Immature natural killer cell (primary cell): ENCODE measurements at regions not wholly inside any gene's neighbourhood (a gene's known extent, or its start where the extent isn't known, plus 50 kb on each side); places are given as distances from the start of the nearest gene placed in this dataset.

Experiments
- DNase-seq, 3 donors: peaks; one replicate each; pipeline ENCODE4 v3.0.0; 2022; ENCODE audit warnings: mixed read lengths in 1 of 3
- H3K27ac Mint-ChIP-seq, 6 donors: one replicate each; pipeline ENCODE4 v1.8.0; 2020; ENCODE audit warnings: mixed read lengths in 6 of 6, mild to moderate bottlenecking in 5 of 6, inconsistent platforms in 4 of 6, moderate library complexity in 3 of 6
- H3K27me3 Mint-ChIP-seq, 3 donors: one replicate each; pipeline ENCODE4 v1.8.0; 2020 to 2021; ENCODE audit warnings: low read depth in 3 of 3, mild to moderate bottlenecking in 3 of 3, mixed read lengths in 3 of 3, moderate library complexity in 3 of 3, inconsistent platforms in 1 of 3
- H3K36me3 Mint-ChIP-seq, 3 donors: one replicate each; pipeline ENCODE4 v1.8.0; 2020; ENCODE audit warnings: mixed read lengths in 3 of 3, inconsistent platforms in 2 of 3, mild to moderate bottlenecking in 2 of 3
- H3K4me1 Mint-ChIP-seq, 2 donors: one replicate each; pipeline ENCODE4 v1.8.0; 2020; ENCODE audit warnings: inconsistent platforms in 2 of 2, mild to moderate bottlenecking in 2 of 2, mixed read lengths in 2 of 2, moderate library complexity in 1 of 2
- H3K4me3 Mint-ChIP-seq, 5 donors: one replicate each; pipeline ENCODE4 v1.8.0; 2020; ENCODE audit warnings: mild to moderate bottlenecking in 5 of 5, mixed read lengths in 5 of 5, inconsistent platforms in 3 of 5, moderate library complexity in 3 of 5
- H3K9me3 Mint-ChIP-seq, 6 donors: one replicate each; pipeline ENCODE4 v1.8.0; 2020; ENCODE audit warnings: mild to moderate bottlenecking in 6 of 6, mixed read lengths in 6 of 6, inconsistent platforms in 4 of 6, moderate library complexity in 3 of 6

DNA sequence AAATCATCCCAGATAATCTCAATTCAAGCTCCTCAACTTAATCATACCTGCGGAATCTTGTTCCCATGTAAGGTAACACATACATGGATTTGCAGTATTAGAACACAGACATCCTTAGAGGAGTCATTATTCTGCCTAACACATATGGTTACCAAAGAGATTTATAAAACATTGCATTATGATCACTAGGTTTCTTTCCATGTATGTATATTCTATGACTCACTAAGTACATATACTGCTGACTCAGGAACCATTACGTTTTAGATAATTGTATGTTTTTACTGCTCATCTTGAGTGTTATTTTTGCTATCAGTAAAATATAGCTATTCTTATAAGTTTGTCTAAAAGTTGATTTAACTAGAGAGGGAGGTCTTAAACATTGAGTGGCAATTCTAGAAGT lies 182.9 kb downstream of the SLITRK6 start:
- H3K36me3 Mint-ChIP-seq = no peaks in the 10 kb centered on the region
- H3K4me3 Mint-ChIP-seq = no peak overlapping the region
- peaks cover 2 to 11% (median 5%) of the 10 kb centered on the region in 6 donors for H3K9me3 Mint-ChIP-seq
- H3K27ac Mint-ChIP-seq = no peak overlapping the region
- H3K4me1 Mint-ChIP-seq = no peaks in the 10 kb centered on the region
- no peak for DNase-seq
- H3K27me3 Mint-ChIP-seq = no peaks in the 10 kb centered on the region

GRCh38 chr13:85615031-85615430 lies 184.2 kb downstream of the SLITRK6 start:
- H3K9me3 Mint-ChIP-seq = peaks cover 2 to 11% (median 4%) of the 10 kb centered on the region in 6 donors
- H3K27me3 Mint-ChIP-seq = no peaks in the 10 kb centered on the region
- no peak overlapping the region for H3K4me3 Mint-ChIP-seq
- no peaks in the 10 kb centered on the region for H3K36me3 Mint-ChIP-seq
- DNase-seq = no peak
- no peaks in the 10 kb centered on the region for H3K4me1 Mint-ChIP-seq
- no peak overlapping the region for H3K27ac Mint-ChIP-seq

GRCh38 chr13:85610024-85610423 lies 189.2 kb downstream of the SLITRK6 start:
- no peaks in the 10 kb centered on the region for H3K4me1 Mint-ChIP-seq
- peaks cover 6 to 28% (median 13%) of the 10 kb centered on the region in 6 donors for H3K9me3 Mint-ChIP-seq
- no peaks in the 10 kb centered on the region for H3K27me3 Mint-ChIP-seq
- H3K36me3 Mint-ChIP-seq = peaks cover 0 to 8% (median 0%) of the 10 kb centered on the region in 3 donors
- H3K27ac Mint-ChIP-seq = no peak overlapping the region
- no peak overlapping the region for H3K4me3 Mint-ChIP-seq
- DNase-seq = no peak

- Mint-ChIP-seq H3K4me3 (no peak overlapping the region), H3K27ac (no peak overlapping the region), H3K9me3 (peaks cover 6 to 28% (median 14%) of the 10 kb centered on the region in 6 donors), H3K27me3 (no peaks in the 10 kb centered on the region), H3K36me3 (peaks cover 0 to 8% (median 0%) of the 10 kb centered on the region in 3 donors), H3K4me1 (no peaks in the 10 kb centered on the region)
- no peak for DNase-seq
These were observed 190.9 kb downstream of the SLITRK6 start for GRCh38 chr13:85608255-85608829.

GRCh38 chr13:85603735-85604134 lies 195.5 kb downstream of the SLITRK6 start:
- H3K27me3 Mint-ChIP-seq = peaks cover 0 to 2% (median 0%) of the 10 kb centered on the region in 3 donors
- H3K36me3 Mint-ChIP-seq = peaks cover 0 to 8% (median 0%) of the 10 kb centered on the region in 3 donors
- no peaks in the 10 kb centered on the region for H3K4me1 Mint-ChIP-seq
- peaks cover 7 to 31% (median 13%) of the 10 kb centered on the region in 6 donors for H3K9me3 Mint-ChIP-seq
- no peak for DNase-seq
- H3K27ac Mint-ChIP-seq = no peak overlapping the region
- H3K4me3 Mint-ChIP-seq = no peak overlapping the region

- H3K4me1 Mint-ChIP-seq = no peaks in the 10 kb centered on the region
- H3K9me3 Mint-ChIP-seq = peaks cover 5 to 27% (median 12%) of the 10 kb centered on the region in 6 donors
- H3K4me3 Mint-ChIP-seq = no peak overlapping the region
- no peak overlapping the region for H3K27ac Mint-ChIP-seq
- peaks cover 0 to 2% (median 0%) of the 10 kb centered on the region in 3 donors for H3K27me3 Mint-ChIP-seq
- H3K36me3 Mint-ChIP-seq = peaks cover 0 to 8% (median 0%) of the 10 kb centered on the region in 3 donors
- no peak for DNase-seq
These were observed 197.7 kb downstream of the SLITRK6 start for GRCh38 chr13:85601526-85601925.

DNA sequence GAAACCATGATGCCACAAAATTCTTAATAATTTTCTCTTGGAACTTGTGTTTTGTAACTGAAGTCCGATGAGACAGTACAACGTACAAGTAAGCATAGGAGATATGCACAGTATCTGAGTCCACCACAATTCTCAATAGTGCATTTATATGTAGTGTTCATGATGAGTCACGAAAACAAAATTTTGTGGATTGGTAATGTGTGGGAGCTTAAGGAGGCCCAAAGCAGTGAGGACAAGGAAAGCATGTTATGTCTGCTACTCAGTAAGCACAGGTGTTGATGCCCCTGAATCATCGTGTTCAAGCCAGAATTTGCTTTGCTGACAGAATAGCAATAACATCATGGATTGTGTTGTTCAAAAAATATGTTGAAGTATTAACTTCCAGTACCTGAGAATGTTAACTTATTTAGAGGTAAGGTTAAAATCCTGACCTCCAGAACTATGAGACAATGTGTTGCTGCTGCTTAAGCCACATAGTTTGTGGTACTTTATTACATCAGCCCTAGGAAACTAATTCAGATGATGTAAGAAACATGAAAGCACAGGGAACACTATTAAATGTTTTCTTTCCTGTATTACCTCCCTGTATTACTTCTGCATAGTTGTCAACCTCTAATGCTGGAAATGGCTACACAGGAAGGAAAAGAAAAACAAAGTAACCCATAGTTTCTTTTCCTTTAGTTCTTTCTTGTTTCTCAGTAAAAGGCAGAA lies 201.3 kb downstream of the SLITRK6 start:
- peaks cover 0 to 2% (median 0%) of the 10 kb centered on the region in 3 donors for H3K27me3 Mint-ChIP-seq
- H3K36me3 Mint-ChIP-seq = no peaks in the 10 kb centered on the region
- no peak overlapping the region for H3K27ac Mint-ChIP-seq
- no peak overlapping the region for H3K4me3 Mint-ChIP-seq
- H3K9me3 Mint-ChIP-seq = peaks cover 7 to 26% (median 13%) of the 10 kb centered on the region in 6 donors
- H3K4me1 Mint-ChIP-seq = no peaks in the 10 kb centered on the region
- no peak for DNase-seq

DNA sequence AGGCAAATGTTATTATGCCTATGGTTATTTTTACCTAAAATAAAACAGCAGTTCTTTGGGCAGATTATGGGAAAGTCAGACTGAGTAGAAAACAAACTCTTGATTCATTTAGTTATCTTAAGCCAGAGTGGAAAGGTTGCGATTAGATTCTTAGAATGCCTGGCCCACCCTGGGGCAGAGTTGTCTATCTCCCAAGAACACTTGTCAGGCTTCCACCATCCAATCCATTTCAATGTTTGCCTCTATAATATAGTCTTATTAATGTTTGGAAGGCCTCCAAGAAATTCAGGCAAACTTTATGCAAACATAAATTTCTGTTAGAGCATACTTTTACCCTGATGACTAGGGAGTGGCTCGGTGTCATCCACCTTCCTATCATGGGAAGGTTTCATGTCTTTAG lies 207.0 kb downstream of the SLITRK6 start:
- Mint-ChIP-seq H3K4me1 (no peaks in the 10 kb centered on the region), H3K36me3 (no peaks in the 10 kb centered on the region), H3K27ac (no peak overlapping the region), H3K4me3 (no peak overlapping the region), H3K9me3 (peaks cover 11 to 45% (median 18%) of the 10 kb centered on the region in 6 donors), H3K27me3 (no peaks in the 10 kb centered on the region)
- DNase-seq = no peak

- H3K27me3 Mint-ChIP-seq = peaks cover 0 to 1% (median 0%) of the 10 kb centered on the region in 3 donors
- no peaks in the 10 kb centered on the region for H3K36me3 Mint-ChIP-seq
- H3K4me1 Mint-ChIP-seq = no peaks in the 10 kb centered on the region
- no peak overlapping the region for H3K27ac Mint-ChIP-seq
- no peak for DNase-seq
- H3K4me3 Mint-ChIP-seq = no peak overlapping the region
- H3K9me3 Mint-ChIP-seq = peaks cover 4 to 46% (median 25%) of the 10 kb centered on the region in 6 donors
These were observed 208.8 kb downstream of the SLITRK6 start for GRCh38 chr13:85590231-85590931.

DNA sequence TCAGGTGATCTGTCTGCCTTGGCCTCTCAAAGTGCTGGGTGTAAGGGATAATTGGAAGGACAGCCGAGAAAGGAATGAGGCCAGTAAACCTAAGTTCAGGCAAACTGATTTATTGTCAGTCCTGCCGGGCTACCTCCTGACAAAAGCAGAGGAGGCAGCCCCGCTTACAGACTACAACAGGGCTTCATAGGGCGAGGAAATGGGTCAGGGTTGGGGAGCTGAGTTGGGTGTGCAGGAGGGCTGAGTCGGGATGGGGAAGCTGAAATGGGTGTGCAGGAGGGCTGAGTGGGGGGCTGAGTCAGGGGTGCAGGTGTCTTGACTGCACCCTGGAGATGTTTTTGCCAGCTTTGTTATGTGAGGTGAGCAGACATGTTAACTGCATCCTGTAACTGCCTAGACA lies 210.2 kb downstream of the SLITRK6 start:
- no peak for DNase-seq
- Mint-ChIP-seq H3K4me1 (no peaks in the 10 kb centered on the region), H3K27me3 (peaks cover 0 to 1% (median 0%) of the 10 kb centered on the region in 3 donors), H3K4me3 (no peak overlapping the region), H3K9me3 (peaks cover 4 to 43% (median 21%) of the 10 kb centered on the region in 6 donors), H3K36me3 (no peaks in the 10 kb centered on the region), H3K27ac (no peak overlapping the region)

DNA sequence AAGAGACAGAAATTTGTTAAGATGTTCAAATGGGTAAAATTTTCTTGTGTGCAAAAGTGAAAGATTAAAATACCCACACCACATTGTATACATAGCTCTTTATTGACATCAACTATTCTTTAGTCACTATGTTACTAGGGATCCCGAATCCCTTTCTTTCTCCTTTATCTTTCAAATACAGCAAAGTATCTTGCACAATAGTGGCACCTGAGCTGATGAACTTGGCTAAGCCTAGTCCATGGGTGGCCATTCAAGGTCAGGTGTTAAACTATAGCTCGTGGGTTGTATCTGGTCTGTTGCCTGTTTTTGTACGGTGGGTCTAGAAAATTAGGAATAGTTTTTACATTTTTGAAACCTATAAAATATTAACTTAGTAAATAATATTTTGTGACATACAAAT lies 210.9 kb downstream of the SLITRK6 start:
- Mint-ChIP-seq H3K36me3 (no peaks in the 10 kb centered on the region), H3K4me3 (no peak overlapping the region), H3K4me1 (no peaks in the 10 kb centered on the region), H3K27ac (no peak overlapping the region), H3K27me3 (peaks cover 0 to 1% (median 0%) of the 10 kb centered on the region in 3 donors), H3K9me3 (peaks cover 4 to 40% (median 21%) of the 10 kb centered on the region in 6 donors)
- DNase-seq = no peak

DNA sequence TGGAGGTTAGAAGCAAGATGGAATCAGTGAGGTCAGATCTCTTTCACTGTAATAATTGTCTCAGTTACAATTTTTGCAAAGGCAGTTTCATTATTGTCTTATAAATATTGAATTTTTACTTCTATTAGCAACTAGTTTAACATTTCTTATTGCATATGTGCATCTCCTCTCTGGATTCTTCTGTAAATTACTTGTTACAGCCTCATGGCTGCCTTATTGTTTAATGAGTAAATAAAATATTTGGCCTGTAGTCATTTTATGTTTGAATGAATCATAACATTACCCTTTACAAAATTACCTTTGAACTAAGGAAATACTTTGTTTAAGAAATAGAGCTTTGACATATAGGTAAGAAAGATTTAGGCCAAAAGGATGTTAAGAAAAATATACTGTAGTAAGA lies 212.4 kb downstream of the SLITRK6 start:
- Mint-ChIP-seq H3K4me1 (no peaks in the 10 kb centered on the region), H3K27ac (no peak overlapping the region), H3K9me3 (peaks cover 5 to 37% (median 20%) of the 10 kb centered on the region in 6 donors), H3K27me3 (peaks cover 0 to 1% (median 0%) of the 10 kb centered on the region in 3 donors), H3K36me3 (no peaks in the 10 kb centered on the region), H3K4me3 (no peak overlapping the region)
- DNase-seq = no peak

- Mint-ChIP-seq H3K4me3 (no peak overlapping the region), H3K4me1 (no peaks in the 10 kb centered on the region), H3K36me3 (no peaks in the 10 kb centered on the region), H3K27me3 (peaks cover 0 to 1% (median 0%) of the 10 kb centered on the region in 3 donors), H3K27ac (no peak overlapping the region), H3K9me3 (peaks cover 5 to 40% (median 20%) of the 10 kb centered on the region in 6 donors)
- DNase-seq = no peak
These were observed 212.8 kb downstream of the SLITRK6 start for GRCh38 chr13:85586422-85586831.

DNA sequence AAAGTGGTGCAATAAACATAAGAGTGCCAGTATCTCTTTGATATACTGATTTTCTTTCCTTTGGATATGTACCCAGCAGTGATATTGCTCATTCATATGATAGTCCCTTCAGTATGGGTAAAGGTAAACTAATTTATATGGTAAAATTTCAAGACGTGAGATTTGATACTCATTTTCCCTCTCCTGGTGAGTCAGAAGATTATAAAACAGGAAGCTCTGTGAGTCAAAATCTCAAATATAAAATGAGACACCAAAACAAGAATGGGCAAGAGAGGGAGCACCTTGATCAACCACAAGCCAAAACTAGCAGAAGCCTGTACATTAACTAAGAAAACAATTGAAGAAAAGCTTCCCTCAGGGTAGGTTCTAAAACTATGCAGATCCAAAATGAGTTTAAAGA lies 216.3 kb downstream of the SLITRK6 start:
- H3K9me3 Mint-ChIP-seq = peaks cover 4 to 28% (median 12%) of the 10 kb centered on the region in 6 donors
- H3K36me3 Mint-ChIP-seq = no peaks in the 10 kb centered on the region
- no peak overlapping the region for H3K27ac Mint-ChIP-seq
- H3K27me3 Mint-ChIP-seq = peaks cover 0 to 1% (median 0%) of the 10 kb centered on the region in 3 donors
- no peak overlapping the region for H3K4me3 Mint-ChIP-seq
- DNase-seq = no peak
- no peaks in the 10 kb centered on the region for H3K4me1 Mint-ChIP-seq
